ENCODE measurements at regions not wholly inside any gene's neighbourhood (a gene's known extent, or its start where the extent isn't known, plus 50 kb on each side); places are given as distances from the start of the nearest gene placed in this dataset.

DNA sequence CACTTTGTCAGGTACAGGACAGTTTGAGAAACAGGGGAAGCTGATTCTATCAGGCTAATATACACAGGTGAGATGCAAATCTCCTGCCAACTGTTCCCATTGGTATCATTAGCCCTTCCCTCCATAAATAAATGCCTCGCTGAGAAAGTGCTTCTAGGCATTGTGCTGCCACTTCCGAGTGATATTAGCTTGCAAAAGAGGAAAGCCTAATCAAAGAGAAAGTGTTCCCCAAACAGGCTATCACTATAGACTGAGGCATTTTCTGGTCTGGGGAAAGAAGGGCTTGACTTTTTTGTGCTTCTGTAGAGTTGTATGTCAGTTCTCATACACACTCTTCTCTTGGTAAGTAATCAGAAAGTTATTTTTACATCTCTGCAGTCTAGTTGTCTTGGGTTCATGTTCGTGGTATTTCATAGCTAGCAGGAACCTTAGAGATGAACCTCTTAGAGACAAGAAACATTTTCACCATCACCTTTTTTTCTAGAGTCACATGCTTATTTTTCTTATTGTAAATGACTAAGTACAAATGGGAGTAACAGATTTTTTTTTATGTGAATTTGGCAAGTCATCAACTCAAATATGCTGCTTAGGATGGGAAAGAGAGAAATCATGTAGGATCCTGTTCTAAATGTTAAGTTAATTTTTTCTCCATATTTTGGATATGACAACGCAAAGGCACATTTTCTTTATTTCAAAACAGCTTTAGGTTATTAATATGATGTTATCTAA lies 1009.8 kb downstream of the ADGRL3 start:
- no peaks in the 10 kb centered on the region for H3K4me1 ChIP-seq (ENCODE audit: control insufficient read depth, insufficient read depth, low read length)
- no TSS peak for BruUV-seq (replicated peaks)
- DNase-seq (ENCODE audit: low read depth, low spot score) (no peak), ATAC-seq (no peak)
- ChIA-PET CTCF (no interaction called here), POLR2A (no interaction called here)
- H3K36me3 ChIP-seq (ENCODE audit: control insufficient read depth, insufficient read depth, low read length), result no peaks in the 10 kb centered on the region
- H3K27ac ChIP-seq (ENCODE audit: low read length), result no peak overlapping the region
- TF ChIP-seq SIN3A (IDR thresholded peaks at IDR 0.05; ENCODE audit: borderline replicate concordance, insufficient read depth, low read depth, low read length), result no peak
- TF ChIP-seq, protein P1, sequence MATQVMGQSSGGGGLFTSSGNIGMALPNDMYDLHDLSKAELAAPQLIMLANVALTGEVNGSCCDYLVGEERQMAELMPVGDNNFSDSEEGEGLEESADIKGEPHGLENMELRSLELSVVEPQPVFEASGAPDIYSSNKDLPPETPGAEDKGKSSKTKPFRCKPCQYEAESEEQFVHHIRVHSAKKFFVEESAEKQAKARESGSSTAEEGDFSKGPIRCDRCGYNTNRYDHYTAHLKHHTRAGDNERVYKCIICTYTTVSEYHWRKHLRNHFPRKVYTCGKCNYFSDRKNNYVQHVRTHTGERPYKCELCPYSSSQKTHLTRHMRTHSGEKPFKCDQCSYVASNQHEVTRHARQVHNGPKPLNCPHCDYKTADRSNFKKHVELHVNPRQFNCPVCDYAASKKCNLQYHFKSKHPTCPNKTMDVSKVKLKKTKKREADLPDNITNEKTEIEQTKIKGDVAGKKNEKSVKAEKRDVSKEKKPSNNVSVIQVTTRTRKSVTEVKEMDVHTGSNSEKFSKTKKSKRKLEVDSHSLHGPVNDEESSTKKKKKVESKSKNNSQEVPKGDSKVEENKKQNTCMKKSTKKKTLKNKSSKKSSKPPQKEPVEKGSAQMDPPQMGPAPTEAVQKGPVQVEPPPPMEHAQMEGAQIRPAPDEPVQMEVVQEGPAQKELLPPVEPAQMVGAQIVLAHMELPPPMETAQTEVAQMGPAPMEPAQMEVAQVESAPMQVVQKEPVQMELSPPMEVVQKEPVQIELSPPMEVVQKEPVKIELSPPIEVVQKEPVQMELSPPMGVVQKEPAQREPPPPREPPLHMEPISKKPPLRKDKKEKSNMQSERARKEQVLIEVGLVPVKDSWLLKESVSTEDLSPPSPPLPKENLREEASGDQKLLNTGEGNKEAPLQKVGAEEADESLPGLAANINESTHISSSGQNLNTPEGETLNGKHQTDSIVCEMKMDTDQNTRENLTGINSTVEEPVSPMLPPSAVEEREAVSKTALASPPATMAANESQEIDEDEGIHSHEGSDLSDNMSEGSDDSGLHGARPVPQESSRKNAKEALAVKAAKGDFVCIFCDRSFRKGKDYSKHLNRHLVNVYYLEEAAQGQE (IDR thresholded peaks at IDR 0.05; ENCODE audit: insufficient read depth in 1 of 2, low read depth in 2 of 2, low read length in 1 of 2), result no peak
- TF ChIP-seq, protein P2, sequence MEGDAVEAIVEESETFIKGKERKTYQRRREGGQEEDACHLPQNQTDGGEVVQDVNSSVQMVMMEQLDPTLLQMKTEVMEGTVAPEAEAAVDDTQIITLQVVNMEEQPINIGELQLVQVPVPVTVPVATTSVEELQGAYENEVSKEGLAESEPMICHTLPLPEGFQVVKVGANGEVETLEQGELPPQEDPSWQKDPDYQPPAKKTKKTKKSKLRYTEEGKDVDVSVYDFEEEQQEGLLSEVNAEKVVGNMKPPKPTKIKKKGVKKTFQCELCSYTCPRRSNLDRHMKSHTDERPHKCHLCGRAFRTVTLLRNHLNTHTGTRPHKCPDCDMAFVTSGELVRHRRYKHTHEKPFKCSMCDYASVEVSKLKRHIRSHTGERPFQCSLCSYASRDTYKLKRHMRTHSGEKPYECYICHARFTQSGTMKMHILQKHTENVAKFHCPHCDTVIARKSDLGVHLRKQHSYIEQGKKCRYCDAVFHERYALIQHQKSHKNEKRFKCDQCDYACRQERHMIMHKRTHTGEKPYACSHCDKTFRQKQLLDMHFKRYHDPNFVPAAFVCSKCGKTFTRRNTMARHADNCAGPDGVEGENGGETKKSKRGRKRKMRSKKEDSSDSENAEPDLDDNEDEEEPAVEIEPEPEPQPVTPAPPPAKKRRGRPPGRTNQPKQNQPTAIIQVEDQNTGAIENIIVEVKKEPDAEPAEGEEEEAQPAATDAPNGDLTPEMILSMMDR (IDR thresholded peaks at IDR 0.05), result no peak
- no peak for TF ChIP-seq TCF7L2 (IDR thresholded peaks at IDR 0.05; ENCODE audit: low read depth, low read length)
- no peak for TF ChIP-seq POLR2AphosphoS5 (IDR thresholded peaks at IDR 0.05; ENCODE audit: low read depth, low read length)
- in situ Hi-C loops (cut with HindIII; ENCODE audit: low pct_unique_long_range_greater_than_20kb, low sequenced_read_pairs), result no loop called here
- intact Hi-C loops (cut with micrococcal nuclease; ENCODE audit: unreplicated experiment), result no loop called here
- H3K4me3 ChIP-seq (ENCODE audit: low read depth in 2 of 2, low read length in 2 of 2), result no peak overlapping the region
- H3K9me3 ChIP-seq (ENCODE audit: control insufficient read depth, insufficient read depth, low read depth, low read length), result no peaks in the 10 kb centered on the region
- H3K27me3 ChIP-seq (ENCODE audit: control insufficient read depth, insufficient read depth, low read length), result no peaks in the 10 kb centered on the region

DNA sequence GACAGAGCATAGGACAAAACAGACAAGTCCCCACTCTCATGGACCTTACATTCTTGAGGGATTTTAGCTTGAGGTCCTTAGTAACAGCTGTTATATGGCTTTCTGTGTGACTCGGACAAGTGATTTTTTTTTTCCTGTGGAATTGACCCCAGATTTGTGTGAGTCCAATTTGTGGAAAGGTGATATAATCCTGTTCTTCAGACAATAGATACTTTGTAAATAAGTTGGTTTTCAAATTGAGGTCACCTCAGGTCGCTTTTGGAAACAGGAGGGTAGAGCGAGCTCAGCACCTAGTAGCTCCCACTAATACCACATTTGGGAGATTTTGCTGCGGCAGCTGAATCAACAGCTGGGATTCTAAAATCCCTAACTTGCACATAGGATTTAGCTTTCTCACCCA lies 1008.8 kb downstream of the ADGRL3 start:
- ChIA-PET CTCF (no interaction called here), POLR2A (interaction anchor here (0.6 kb wide), 1 partner anchor 35 kb away, joined by 3 read pairs; no protein-coding TSS in a partner anchor)
- DNase-seq (ENCODE audit: low read depth, low spot score) (no peak), ATAC-seq (no peak)
- H3K36me3 ChIP-seq (ENCODE audit: control insufficient read depth, insufficient read depth, low read length), result no peaks in the 10 kb centered on the region
- TF ChIP-seq, protein P1 (IDR thresholded peaks at IDR 0.05; ENCODE audit: insufficient read depth in 1 of 2, low read depth in 2 of 2, low read length in 1 of 2), result no peak
- TF ChIP-seq TCF7L2 (IDR thresholded peaks at IDR 0.05; ENCODE audit: low read depth, low read length), result no peak
- TF ChIP-seq, protein P2 (IDR thresholded peaks at IDR 0.05), result no peak
- no peak for TF ChIP-seq POLR2AphosphoS5 (IDR thresholded peaks at IDR 0.05; ENCODE audit: low read depth, low read length)
- no peak for TF ChIP-seq SIN3A (IDR thresholded peaks at IDR 0.05; ENCODE audit: borderline replicate concordance, insufficient read depth, low read depth, low read length)
- in situ Hi-C loops (cut with HindIII; ENCODE audit: low pct_unique_long_range_greater_than_20kb, low sequenced_read_pairs) (no loop called here), intact Hi-C loops (cut with micrococcal nuclease; ENCODE audit: unreplicated experiment) (no loop called here)
- no TSS peak for BruUV-seq (replicated peaks)
- H3K4me1 ChIP-seq (ENCODE audit: control insufficient read depth, insufficient read depth, low read length), result no peaks in the 10 kb centered on the region
- H3K9me3 ChIP-seq (ENCODE audit: control insufficient read depth, insufficient read depth, low read depth, low read length), result no peaks in the 10 kb centered on the region
- H3K27ac ChIP-seq (ENCODE audit: low read length), result no peak overlapping the region
- H3K4me3 ChIP-seq (ENCODE audit: low read depth in 2 of 2, low read length in 2 of 2), result no peak overlapping the region
- H3K27me3 ChIP-seq (ENCODE audit: control insufficient read depth, insufficient read depth, low read length), result no peaks in the 10 kb centered on the region

All from Panc1 (cell line).